ENCODE measurements at regions not wholly inside any gene's neighbourhood (a gene's known extent, or its start where the extent isn't known, plus 50 kb on each side); places are given as distances from the start of the nearest gene placed in this dataset.
"Not testable (repeated sequence)": the region's sequence is repeated elsewhere in the genome, so short reads cannot be mapped to it uniquely, and the experiment has no call there.

- no peak overlapping the region for H3K27ac ChIP-seq
- no peak for TF ChIP-seq ZFX (IDR thresholded peaks at IDR 0.05)
- TF ChIP-seq, protein P1, sequence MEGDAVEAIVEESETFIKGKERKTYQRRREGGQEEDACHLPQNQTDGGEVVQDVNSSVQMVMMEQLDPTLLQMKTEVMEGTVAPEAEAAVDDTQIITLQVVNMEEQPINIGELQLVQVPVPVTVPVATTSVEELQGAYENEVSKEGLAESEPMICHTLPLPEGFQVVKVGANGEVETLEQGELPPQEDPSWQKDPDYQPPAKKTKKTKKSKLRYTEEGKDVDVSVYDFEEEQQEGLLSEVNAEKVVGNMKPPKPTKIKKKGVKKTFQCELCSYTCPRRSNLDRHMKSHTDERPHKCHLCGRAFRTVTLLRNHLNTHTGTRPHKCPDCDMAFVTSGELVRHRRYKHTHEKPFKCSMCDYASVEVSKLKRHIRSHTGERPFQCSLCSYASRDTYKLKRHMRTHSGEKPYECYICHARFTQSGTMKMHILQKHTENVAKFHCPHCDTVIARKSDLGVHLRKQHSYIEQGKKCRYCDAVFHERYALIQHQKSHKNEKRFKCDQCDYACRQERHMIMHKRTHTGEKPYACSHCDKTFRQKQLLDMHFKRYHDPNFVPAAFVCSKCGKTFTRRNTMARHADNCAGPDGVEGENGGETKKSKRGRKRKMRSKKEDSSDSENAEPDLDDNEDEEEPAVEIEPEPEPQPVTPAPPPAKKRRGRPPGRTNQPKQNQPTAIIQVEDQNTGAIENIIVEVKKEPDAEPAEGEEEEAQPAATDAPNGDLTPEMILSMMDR (conservative IDR thresholded peaks at IDR 0.05): no peak
Observed at GRCh38 chr5:36529142-36529541, 77.3 kb upstream of the SLC1A3 start.

- TF ChIP-seq, protein P1 (conservative IDR thresholded peaks at IDR 0.05): no peak
- TF ChIP-seq ZFX (IDR thresholded peaks at IDR 0.05): no peak
- no peak overlapping the region for H3K27ac ChIP-seq
Observed at GRCh38 chr5:36530215-36530614, 76.2 kb upstream of the SLC1A3 start.

- TF ChIP-seq ZFX (IDR thresholded peaks at IDR 0.05): no peak
- H3K27ac ChIP-seq: no peak overlapping the region
Observed at GRCh38 chr5:36531401-36531800, 75.0 kb upstream of the SLC1A3 start.

DNA sequence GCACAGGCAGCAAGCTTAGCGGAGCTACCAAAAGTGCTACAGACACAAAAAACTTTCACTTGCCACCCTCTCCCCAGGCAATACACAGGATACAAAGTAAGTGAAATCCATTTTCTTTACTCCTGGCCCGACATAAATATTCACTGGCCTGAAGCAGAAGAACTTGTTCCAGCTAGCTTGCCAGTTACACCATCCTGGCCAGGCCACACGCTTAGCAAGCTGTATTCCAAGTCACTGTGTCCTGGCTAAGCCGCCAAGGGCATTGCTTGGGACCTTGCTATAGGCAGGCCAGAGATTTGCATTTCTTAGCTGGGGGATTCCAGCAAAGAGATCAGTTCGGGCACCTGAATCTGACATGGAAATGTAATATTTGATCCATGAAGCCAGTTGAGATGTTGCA, 71.0 kb upstream of the SLC1A3 start:
- TF ChIP-seq ZFX (IDR thresholded peaks at IDR 0.05): no peak
- no peak overlapping the region for H3K27ac ChIP-seq

DNA sequence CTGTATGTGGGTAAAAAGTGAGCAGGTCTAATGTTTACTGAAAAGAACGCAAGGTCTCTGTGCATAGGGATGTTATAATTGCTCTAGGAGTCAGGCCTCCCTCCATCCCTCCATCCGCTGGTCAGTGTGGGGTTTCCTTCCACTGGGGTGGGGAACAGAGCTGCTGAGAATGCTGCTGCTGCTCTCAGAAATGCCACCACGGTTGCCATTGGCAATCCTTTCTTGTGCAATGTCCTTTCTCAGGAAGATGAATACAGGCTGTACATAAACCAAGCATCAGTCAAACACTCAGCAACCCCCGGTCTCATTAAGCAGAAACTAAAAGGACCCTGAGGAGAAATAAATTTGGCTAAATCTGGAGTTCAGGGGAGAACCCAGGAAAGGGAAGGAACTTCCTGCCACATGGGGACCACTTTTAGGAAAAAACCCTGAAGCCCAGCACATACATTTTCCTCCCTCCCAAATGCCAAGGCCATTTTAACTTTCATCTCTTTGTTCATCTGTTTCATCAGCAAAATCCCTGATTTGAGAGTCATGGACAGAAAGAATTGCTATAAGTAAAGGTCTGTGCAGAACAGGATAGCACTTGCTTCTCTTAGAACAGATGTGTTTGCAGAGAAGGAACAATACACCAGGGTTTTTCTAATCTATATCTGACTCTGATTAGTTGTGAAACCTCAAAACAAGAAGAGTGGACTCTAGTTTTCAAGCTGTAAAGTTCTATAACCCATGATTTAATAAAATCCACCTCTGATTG, 70.4 kb upstream of the SLC1A3 start:
- H3K27ac ChIP-seq: no peak overlapping the region
- no peak for TF ChIP-seq ZFX (IDR thresholded peaks at IDR 0.05)
- TF ChIP-seq, protein P1 (conservative IDR thresholded peaks at IDR 0.05): no peak

DNA sequence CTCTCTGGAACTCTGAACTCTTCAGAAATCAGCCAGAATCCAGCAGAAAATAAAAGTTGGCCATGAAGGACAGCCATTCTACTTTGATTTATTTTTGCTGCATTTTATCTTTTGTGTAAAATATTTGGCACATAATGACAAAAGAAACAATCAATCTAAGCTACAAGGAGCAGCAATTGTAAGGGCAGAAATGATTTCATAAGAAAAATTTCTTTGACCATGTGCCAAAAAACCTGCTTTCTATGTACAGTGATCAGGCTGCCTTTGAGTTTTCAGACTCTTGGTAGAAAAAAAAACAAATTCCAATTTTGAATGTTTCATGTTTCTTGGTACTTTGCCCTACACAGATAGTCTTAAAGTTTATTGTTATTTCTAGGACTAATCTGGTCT, 69.8 kb upstream of the SLC1A3 start:
- no peak for TF ChIP-seq ZFX (IDR thresholded peaks at IDR 0.05)
- TF ChIP-seq, protein P1 (conservative IDR thresholded peaks at IDR 0.05): no peak
- H3K27ac ChIP-seq: no peak overlapping the region

DNA sequence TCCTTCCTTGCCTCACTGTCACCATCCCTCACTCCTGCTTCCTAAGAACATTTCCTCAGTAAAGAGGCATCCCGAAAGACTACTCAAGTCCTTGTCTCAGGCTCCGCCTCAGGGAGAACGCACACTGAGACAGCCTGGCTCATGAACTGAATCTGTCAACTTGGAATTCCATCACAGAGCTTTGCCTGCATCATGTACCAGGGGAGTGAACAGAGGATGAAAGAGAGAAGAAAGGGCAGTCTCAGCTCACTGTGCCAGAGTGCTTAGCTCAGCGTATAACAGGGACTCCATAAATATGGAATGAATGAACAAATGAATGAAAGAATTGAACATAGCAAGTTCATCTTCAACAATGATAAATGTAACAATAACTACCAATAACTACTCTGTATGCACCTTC, 68.7 kb upstream of the SLC1A3 start:
- TF ChIP-seq, protein P1 (conservative IDR thresholded peaks at IDR 0.05): no peak
- TF ChIP-seq ZFX (IDR thresholded peaks at IDR 0.05): no peak
- no peak overlapping the region for H3K27ac ChIP-seq

DNA sequence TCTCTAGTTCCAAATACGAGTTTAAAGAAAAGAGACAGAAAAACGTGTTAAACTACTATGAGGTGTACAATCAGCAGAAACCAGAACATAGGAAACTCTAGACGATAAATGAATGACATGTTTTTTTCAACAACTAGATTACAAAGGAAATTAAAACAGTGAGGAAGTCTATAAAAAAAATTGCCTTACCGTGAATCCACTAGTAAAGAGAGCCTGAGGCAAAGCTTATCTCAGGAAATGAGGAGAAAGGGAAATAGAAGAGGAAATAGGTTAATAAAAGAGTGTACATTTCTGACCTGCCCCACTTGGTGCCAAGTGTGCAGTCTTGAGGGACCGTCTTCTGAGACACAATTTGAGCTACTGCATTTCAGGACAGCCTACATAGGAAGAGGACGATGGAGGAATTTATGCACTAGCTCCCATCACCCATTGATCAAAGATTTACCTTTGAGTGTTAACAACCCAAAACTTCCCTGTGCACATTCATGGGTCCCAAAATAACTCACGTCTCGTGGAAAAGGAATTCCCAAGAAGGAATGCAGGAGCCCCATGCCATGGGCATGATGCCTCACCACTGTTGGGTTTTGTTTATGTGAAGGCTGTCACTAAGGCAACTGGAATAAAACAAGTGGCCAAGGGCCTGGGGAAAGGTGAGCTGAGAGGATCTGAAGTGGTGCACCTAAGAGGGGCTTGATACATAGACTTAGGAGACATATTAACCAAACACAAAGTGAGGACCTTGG, 53.6 kb upstream of the SLC1A3 start:
- TF ChIP-seq, protein P1 (conservative IDR thresholded peaks at IDR 0.05): no peak
- no peak overlapping the region for H3K27ac ChIP-seq

- not testable (repeated sequence) for H3K27ac ChIP-seq
Observed at GRCh38 chr5:36555035-36555434, 51.4 kb upstream of the SLC1A3 start.
